CD14-positive monocyte (primary cell): ENCODE measurements at regions not wholly inside any gene's neighbourhood (a gene's known extent, or its start where the extent isn't known, plus 50 kb on each side); places are given as distances from the start of the nearest gene placed in this dataset.

Experiments
- DNase-seq, 3 donors: peaks; one replicate each; pipeline ENCODE4 v3.0.0-alpha.2; 2011 to 2022
- H2AFZ ChIP-seq: 2 replicates; pipeline ENCODE4 v1.6.0; 2012; ENCODE audit warnings: mild to moderate bottlenecking, low read depth, low read length, inconsistent platforms; ENCODE audit not compliant: insufficient read depth, poor library complexity, severe bottlenecking
- H3K27ac ChIP-seq, 2 donors: 1 replicate in 1 of 2; 2 replicates in 1 of 2; pipeline ENCODE4 v1.5.1; 2012 to 2013; ENCODE audit warnings: low read length in 2 of 2, control low read depth in 1 of 2, inconsistent platforms in 1 of 2, low read depth in 1 of 2, mild to moderate bottlenecking in 1 of 2
- H3K27me3 ChIP-seq, 2 donors: one replicate each; pipeline versions ENCODE4 v1.6.0 to v1.6.1; 2011 to 2013; ENCODE audit warnings: low read length in 2 of 2; ENCODE audit not compliant: control insufficient read depth in 2 of 2, insufficient read depth in 2 of 2
- H3K36me3 ChIP-seq, 2 donors: replicated peaks in 1 of 2; 1 replicate in 1 of 2; 2 replicates in 1 of 2; pipeline versions ENCODE4 v1.5.1 to v1.6.1; 2012 to 2013; ENCODE audit warnings: low read length in 2 of 2, control low read depth in 1 of 2, inconsistent platforms in 1 of 2, mild to moderate bottlenecking in 1 of 2; ENCODE audit not compliant: insufficient read depth in 2 of 2, control insufficient read depth in 1 of 2
- H3K4me1 ChIP-seq, 2 donors: 1 replicate in 1 of 2; 2 replicates in 1 of 2; pipeline versions ENCODE4 v1.5.1 to v1.6.1; 2012 to 2013; ENCODE audit warnings: low read length in 2 of 2, control low read depth in 1 of 2, inconsistent platforms in 1 of 2, mild to moderate bottlenecking in 1 of 2, moderate library complexity in 1 of 2; ENCODE audit not compliant: insufficient read depth in 2 of 2, control insufficient read depth in 1 of 2
- H3K4me2 ChIP-seq: replicated peaks from 2 replicates; pipeline ENCODE3; 2012; ENCODE audit warnings: low read length, moderate library complexity, mild to moderate bottlenecking; ENCODE audit not compliant: poor library complexity, severe bottlenecking; ENCODE audit errors: extremely low read depth
- H3K4me3 ChIP-seq, 3 experiments: fragments of 200-600 bp in 1 of 3; sonication (generic) in 1 of 3; replicated peaks in 1 of 3; 1 replicate in 2 of 3; 2 replicates in 1 of 3; pipeline ENCODE4 v1.5.1; 2011 to 2013; ENCODE audit warnings: low read length in 3 of 3, mild to moderate bottlenecking in 3 of 3, control low read depth in 2 of 3, low read depth in 2 of 3, inconsistent platforms in 1 of 3, moderate library complexity in 1 of 3
- H3K79me2 ChIP-seq: 2 replicates; pipeline ENCODE4 v1.6.0; 2012; ENCODE audit warnings: mild to moderate bottlenecking, control low read depth, inconsistent platforms, low read length, moderate library complexity; ENCODE audit not compliant: insufficient read depth
- H3K9ac ChIP-seq: 2 replicates; pipeline ENCODE4 v1.6.0; 2017; ENCODE audit warnings: low read length, mild to moderate bottlenecking; ENCODE audit not compliant: insufficient read depth, poor library complexity, severe bottlenecking
- H3K9me3 ChIP-seq, 2 donors: replicated peaks in 1 of 2; 1 replicate in 1 of 2; 2 replicates in 1 of 2; pipeline versions ENCODE4 v1.5.1 to v1.6.1; 2012 to 2013; ENCODE audit warnings: low read length in 2 of 2, control low read depth in 1 of 2; ENCODE audit not compliant: control insufficient read depth in 1 of 2, insufficient read depth in 1 of 2
- H4K20me1 ChIP-seq: 2 replicates; pipeline ENCODE4 v1.6.0; 2012; ENCODE audit warnings: mild to moderate bottlenecking, low read length, control low read depth, moderate library complexity; ENCODE audit not compliant: insufficient read depth
- H3K27ac Mint-ChIP-seq, 7 donors: one replicate each; pipeline ENCODE4 v1.8.0; 2020; ENCODE audit warnings: mild to moderate bottlenecking in 7 of 7, mixed read lengths in 7 of 7, moderate library complexity in 6 of 7, inconsistent platforms in 2 of 7
- H3K27me3 Mint-ChIP-seq, 3 donors: one replicate each; pipeline ENCODE4 v1.8.0; 2021 to 2022; ENCODE audit warnings: low read depth in 3 of 3, mild to moderate bottlenecking in 3 of 3, mixed read lengths in 3 of 3, moderate library complexity in 3 of 3, inconsistent platforms in 1 of 3
- H3K36me3 Mint-ChIP-seq, 2 donors: one replicate each; pipeline ENCODE4 v1.8.0; 2020; ENCODE audit warnings: mixed read lengths in 2 of 2, inconsistent platforms in 1 of 2, mild to moderate bottlenecking in 1 of 2
- H3K4me1 Mint-ChIP-seq: one replicate; pipeline ENCODE4 v1.8.0; 2020; ENCODE audit warnings: mild to moderate bottlenecking, mixed read lengths
- H3K4me3 Mint-ChIP-seq, 2 donors: one replicate each; pipeline ENCODE4 v1.8.0; 2020; ENCODE audit warnings: mild to moderate bottlenecking in 2 of 2, mixed read lengths in 2 of 2, moderate library complexity in 1 of 2
- H3K9me3 Mint-ChIP-seq, 7 donors: one replicate each; pipeline ENCODE4 v1.8.0; 2020 to 2022; ENCODE audit warnings: mixed read lengths in 7 of 7, mild to moderate bottlenecking in 6 of 7, moderate library complexity in 6 of 7, inconsistent platforms in 2 of 7
- WGBS: methylation state at CpG from one replicate; pipeline ENCODE4 v1.1.5; 2013; ENCODE audit warnings: missing lambda C conversion rate; ENCODE audit not compliant: insufficient coverage; 5-methylcytosine and 5-hydroxymethylcytosine counted together
- intact Hi-C, 2 donors: fragments of 100-400 bp; cut with micrococcal nuclease; formaldehyde crosslinking; loops; one replicate each; pipeline versions ENCODE4 v1.15.0 to v1.15.1; 2023
- TF ChIP-seq, protein P1 (sequence below): fragments of 200-600 bp; IDR thresholded peaks from one replicate; pipeline ENCODE4 v1.8.0; 2022; ENCODE audit warnings: antibody characterized with exemption, mild to moderate bottlenecking

DNA sequence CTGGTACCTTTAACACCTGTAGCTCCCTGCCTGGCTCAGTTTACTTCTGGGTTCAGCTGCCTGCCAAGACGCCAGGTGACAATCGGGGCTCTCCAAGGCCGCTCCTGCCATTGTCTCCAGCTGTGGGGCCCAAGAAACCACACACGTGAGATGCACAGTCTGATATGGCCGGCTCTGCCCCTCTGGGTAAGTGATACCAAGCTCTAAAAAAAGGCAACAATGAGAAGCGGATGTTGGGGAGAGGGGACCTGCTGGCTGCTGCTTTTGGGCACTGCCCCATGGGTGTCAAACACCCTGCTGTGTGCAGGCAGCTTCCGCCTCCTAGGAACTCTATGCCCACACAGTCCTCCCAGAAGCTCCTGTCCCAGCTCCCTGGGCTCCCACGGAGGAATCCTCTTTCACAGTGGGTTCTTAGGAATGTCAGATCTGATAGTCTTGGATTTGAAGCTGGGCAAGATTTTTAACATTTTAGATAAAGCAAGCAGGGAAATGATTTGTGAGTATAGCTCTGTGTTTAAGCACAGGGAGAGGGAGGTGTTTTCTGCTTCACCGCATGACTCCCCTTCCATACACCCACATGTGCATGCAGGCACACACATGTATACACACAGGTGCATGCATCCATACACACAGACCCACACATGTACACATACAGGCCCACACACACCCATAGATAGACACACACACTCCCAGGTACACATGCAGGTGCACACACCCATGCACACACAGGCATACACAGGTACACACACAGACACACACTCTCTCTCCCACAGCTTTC is 1135.8 kb downstream of the BCL11B start:
- Histone ChIP-seq H3K4me2 (no peak overlapping the region), H3K4me1 (no peaks in the 10 kb centered on the region), H3K9me3 (no peaks in the 10 kb centered on the region), H3K27me3 (peaks cover 3% of the 10 kb centered on the region in 2 donors), H2AFZ (no peak overlapping the region), H3K79me2 (no peaks in the 10 kb centered on the region), H3K27ac (no peak overlapping the region), H3K9ac (no peak overlapping the region), H4K20me1 (no peaks in the 10 kb centered on the region), H3K4me3 (no peak overlapping the region), H3K36me3 (no peaks in the 10 kb centered on the region)
- Mint-ChIP-seq H3K4me1 (no peaks in the 10 kb centered on the region), H3K36me3 (no peaks in the 10 kb centered on the region), H3K27ac (no peak overlapping the region), H3K4me3 (no peak overlapping the region), H3K27me3 (peaks cover 13 to 22% (median 15%) of the 10 kb centered on the region in 3 donors), H3K9me3 (no peaks in the 10 kb centered on the region)
- no peak for DNase-seq
- intact Hi-C loops, result loop anchor here in 1 of 2 donors (5.0 kb wide), 1 partner anchor 1131 kb away; no protein-coding TSS in a partner anchor
- 44% methylated on average over 7 of the region's 9 CpGs for WGBS
- TF ChIP-seq, protein P1, sequence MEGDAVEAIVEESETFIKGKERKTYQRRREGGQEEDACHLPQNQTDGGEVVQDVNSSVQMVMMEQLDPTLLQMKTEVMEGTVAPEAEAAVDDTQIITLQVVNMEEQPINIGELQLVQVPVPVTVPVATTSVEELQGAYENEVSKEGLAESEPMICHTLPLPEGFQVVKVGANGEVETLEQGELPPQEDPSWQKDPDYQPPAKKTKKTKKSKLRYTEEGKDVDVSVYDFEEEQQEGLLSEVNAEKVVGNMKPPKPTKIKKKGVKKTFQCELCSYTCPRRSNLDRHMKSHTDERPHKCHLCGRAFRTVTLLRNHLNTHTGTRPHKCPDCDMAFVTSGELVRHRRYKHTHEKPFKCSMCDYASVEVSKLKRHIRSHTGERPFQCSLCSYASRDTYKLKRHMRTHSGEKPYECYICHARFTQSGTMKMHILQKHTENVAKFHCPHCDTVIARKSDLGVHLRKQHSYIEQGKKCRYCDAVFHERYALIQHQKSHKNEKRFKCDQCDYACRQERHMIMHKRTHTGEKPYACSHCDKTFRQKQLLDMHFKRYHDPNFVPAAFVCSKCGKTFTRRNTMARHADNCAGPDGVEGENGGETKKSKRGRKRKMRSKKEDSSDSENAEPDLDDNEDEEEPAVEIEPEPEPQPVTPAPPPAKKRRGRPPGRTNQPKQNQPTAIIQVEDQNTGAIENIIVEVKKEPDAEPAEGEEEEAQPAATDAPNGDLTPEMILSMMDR, result no peak

DNA sequence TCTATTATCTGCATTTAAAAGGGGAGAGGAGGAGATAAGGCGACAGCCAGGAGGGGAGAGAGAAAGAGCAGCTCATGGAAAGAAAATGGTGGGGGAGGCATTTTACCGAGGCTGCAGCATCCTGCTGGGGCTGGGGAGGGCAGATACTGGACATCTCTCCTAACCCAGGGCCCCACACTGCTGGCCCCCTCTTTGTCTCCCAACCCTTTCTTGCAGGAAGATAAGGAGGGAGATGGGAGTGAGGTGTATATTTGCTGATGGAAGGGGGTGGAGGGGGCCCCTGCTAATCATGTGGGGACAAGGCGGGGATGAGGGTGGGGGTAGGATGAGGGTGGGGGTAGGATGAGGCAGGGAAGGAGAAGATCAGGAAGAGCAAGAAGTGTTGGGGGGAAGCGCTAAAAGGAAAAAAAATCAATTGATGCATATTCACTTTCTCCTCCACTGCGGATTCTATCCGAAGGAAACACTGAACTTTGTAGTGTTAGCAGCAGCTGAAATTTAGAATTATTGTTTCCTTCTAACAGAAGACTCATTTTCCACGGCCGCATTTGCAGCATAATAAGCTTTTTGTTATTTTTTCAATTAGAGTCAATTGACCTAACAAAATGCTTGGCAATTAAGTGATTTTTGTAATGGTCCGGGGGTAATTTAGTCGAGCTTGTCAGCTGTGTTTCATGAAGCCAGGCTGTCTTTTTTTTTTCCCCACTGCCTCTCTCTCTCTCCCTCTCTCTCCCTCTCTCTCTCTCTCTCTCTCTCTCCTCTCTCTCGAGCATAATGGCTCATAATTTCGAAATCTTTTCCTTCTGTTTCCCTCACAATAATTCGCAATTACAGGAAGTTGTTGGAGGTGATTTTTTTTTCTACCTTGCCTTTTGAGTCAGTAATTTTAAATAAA is 1134.6 kb downstream of the BCL11B start:
- no peaks in the 10 kb centered on the region for H3K4me1 ChIP-seq
- TF ChIP-seq, protein P1, result no peak
- Mint-ChIP-seq H3K9me3 (no peaks in the 10 kb centered on the region), H3K4me1 (no peaks in the 10 kb centered on the region), H3K27me3 (peaks cover 13 to 22% (median 15%) of the 10 kb centered on the region in 3 donors), H3K36me3 (no peaks in the 10 kb centered on the region), H3K4me3 (no peak overlapping the region), H3K27ac (no peak overlapping the region)
- H3K27me3 ChIP-seq, result peaks cover 3% of the 10 kb centered on the region in 2 donors
- no peak overlapping the region for H3K9ac ChIP-seq
- WGBS, result 0% methylated on average over 1 of the region's 13 CpGs
- no peak overlapping the region for H3K27ac ChIP-seq
- H3K9me3 ChIP-seq, result no peaks in the 10 kb centered on the region
- H4K20me1 ChIP-seq, result no peaks in the 10 kb centered on the region
- DNase-seq, result no peak
- no peak overlapping the region for H3K4me2 ChIP-seq
- no peaks in the 10 kb centered on the region for H3K36me3 ChIP-seq
- no peak overlapping the region for H2AFZ ChIP-seq
- no peak overlapping the region for H3K4me3 ChIP-seq
- intact Hi-C loops, result loop anchor here (1.0 to 5.0 kb wide), 2 partner anchors 1129 to 1130 kb away; no protein-coding TSS in a partner anchor
- no peaks in the 10 kb centered on the region for H3K79me2 ChIP-seq
